Activated T-cell treated with anti-CD3 and anti-CD28 coated beads for 24 hours (primary cell): ENCODE measurements at regions not wholly inside any gene's neighbourhood (a gene's known extent, or its start where the extent isn't known, plus 50 kb on each side); places are given as distances from the start of the nearest gene placed in this dataset.
"Not testable (repeated sequence)": the region's sequence is repeated elsewhere in the genome, so short reads cannot be mapped to it uniquely, and the experiment has no call there.

ENCODE experiments used
- DNase-seq: peaks from one replicate; pipeline ENCODE4 v3.0.0-alpha.2; 2020; ENCODE audit warnings: low read depth

DNA sequence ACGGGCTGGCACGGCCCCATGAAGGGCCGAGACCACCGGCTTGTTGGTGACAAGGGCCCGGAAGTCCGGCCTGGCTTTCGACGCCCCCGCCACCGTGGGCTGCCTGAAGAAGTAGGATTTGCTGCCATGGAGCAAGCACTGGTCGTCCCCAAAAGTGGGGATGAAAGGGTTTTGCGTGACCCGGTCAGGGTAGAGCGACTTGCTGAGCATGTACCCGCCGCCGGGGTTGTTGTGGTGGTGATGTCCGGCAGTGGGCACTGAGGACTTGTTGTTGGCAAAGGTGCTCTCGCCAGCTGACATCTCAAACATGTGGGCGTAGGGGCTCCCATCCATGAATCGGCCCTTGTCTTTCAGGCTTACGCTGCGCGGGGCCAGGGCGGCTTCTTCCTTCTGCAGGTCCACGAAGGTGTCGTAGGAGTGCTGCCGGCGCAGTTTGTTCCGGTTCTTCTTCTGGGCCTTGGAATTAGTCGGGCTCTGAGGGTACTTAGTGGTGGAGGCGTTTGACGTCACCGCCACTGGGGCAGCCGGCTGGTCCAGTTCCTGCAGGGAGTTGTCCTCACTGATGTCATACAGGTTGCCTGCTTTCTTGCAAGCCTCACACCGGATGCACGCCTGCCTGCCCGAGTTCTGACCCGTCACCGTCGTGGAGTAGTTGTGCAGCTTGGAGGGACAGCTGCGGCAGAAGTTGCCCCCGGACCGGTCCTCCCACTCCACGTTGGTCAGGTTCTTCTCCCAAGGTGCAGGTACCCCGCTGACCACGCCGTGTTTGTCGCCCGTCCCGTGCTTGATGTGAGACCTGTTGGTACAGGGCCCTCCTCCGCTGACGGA is 366.6 kb downstream of the EMP1 start:
- DNase-seq, result no peak

DNA sequence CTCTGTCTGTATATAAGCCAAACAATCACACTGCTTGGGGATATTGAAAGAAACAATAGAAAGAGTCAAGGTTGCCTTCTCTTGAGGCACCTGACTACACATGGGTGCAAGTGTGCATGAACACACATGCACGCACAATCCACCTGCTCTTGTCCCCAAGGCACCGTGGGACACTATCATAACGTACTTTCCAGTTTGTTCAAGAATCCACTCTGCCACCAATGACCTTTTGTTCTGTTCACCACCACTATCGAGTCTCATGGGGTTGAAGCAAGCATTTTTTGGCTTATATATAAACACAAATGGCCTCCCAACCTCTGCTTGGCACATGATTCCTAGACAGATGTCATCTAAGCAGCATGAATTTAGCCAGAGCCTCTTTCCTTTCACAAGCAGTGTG is 365.4 kb downstream of the EMP1 start:
- no peak for DNase-seq

DNA sequence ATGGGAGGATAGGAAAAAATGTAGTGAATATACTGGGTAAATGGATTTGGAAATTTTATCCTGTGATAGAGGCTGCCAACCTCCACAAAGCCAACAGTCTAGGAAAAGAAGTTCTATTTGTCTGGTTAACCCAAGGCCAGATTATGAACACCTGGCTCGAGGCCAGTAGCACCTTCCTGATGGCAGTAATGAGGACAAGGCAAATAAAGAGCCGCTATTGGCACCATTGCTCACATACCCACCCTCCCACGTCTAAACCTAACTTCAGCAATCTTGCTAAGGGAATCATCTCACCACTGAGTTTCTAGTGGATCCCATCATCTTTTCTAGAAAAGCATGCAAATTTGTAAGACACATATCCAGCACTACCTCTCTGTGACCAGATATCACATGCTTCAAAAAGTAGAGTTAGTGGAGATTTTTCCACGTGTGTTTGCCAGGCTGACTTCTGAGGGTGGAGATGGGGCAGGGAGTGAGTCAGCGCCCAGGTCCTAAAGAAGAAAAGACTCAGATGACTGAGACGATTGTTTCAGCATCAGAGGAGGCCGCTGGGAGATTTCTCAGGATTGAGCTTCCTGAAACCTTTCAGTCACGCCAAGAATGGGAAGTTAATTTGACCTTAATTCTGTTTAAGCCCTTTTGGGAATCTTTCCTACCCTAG is 362.9 kb downstream of the EMP1 start:
- no peak for DNase-seq

DNA sequence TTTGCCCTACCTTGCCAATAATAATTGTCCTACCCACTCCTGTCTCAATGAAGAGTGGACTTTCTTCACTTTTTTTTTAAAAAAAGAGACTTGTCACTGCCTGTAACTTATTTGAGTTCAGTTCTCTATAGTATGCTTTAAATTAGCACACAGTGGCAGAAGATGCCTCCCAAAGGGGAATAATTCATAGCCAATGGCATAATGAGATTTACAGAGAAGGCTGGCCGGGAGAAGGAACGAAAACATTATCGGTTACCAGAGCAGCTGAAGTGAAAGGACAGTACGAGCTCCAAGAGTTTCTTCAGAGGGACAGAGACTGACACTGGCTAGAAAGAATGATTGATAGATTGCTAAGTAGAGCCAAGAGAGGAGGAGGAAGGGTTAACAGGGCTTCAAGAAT is 356.3 kb downstream of the EMP1 start:
- DNase-seq, result no peak

DNA sequence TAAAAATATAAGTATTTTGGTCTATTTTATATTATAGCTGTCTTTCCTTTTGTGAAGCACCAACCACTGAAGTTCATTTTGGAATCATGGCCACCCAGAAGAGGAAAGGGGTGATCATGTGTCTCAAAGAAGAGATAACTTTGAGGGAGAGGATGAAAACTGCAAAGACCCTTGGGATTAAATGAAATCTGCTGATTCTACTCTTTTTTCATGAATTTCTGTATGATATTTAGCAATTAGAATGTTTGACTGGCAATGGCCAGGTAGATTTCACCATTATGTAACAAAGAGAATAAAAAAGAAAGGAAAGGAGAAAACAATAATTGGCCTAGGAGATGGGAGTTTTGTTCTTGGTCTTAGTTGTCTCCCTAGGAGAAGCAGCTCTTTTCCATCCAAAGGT is 350.8 kb downstream of the EMP1 start:
- DNase-seq, result no peak

DNA sequence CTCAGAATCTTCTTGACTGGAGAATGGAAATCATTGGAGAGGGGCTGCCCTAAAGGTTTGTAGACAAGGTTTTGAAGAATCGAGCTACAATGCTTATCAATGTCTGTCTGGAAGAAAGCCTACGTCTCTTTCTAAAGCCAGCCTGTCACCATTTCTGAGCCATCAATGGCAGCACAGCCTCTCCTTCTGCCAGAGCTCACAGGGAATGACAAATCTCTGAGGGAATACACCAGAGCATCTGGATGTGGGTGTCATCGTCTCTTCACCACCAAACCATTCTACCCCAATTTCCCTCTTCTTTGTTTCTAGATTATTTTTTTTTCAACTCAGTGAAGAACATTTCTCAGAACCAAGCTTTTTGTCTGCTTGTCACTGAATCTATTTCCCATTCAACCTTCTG is 349.7 kb downstream of the EMP1 start:
- no peak for DNase-seq

DNA sequence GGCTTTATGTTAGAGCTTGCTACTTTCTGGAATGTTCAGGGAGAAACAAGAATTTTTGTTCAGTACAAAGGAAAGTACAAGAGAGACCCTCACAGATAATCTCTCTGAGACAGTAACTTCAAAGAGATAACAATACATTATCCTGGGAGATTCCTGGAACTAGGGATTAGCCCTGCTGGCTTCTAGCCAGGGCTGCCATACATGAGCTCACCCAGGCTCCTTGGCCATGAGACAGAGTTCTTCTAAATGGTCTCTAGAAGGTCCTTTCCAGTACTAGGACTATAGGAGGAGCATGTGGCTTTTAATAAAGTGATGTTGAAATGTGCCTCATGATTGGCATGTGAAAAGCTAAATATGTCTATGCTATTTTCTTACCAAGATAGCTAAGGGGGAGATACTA is 342.5 kb downstream of the EMP1 start:
- DNase-seq, result no peak

DNA sequence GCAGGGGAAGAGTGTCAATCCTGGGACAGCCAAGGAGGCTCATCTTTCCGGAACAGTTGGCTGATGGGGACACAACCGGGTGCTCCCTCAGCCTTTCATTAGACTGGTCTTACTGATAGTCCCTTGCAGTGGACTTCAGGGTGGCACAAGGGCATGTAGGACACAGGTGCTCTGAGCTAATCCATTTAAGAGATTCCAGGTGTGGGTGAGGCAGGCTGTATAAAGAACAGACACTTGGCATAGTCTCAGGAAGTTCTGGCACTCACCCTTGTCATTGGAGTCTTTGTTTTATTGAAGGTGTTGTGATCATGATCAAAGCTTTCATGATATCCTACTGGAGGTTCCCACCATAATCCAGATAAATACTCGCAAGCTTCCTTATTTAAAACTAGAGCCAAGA is 341.6 kb downstream of the EMP1 start:
- DNase-seq, result no peak

DNA sequence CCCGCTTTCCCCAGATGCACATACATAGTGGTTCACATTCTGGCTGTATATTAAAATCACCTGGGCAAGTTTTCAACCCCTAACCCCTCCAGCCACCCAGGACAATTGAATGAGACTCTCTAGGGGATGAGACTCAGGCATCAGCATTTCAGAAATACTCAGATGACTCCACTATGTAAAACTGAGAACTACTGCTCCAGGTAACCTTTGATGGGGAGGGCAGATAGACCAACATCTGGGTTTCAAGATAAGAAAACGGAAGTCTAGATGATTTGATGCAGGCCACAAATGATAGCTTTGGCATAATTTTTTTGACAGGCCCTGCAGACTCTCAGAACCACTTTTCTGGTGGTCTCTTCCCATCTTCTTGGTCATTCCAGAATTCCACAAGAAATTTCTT is 341.1 kb downstream of the EMP1 start:
- DNase-seq, result no peak

DNA sequence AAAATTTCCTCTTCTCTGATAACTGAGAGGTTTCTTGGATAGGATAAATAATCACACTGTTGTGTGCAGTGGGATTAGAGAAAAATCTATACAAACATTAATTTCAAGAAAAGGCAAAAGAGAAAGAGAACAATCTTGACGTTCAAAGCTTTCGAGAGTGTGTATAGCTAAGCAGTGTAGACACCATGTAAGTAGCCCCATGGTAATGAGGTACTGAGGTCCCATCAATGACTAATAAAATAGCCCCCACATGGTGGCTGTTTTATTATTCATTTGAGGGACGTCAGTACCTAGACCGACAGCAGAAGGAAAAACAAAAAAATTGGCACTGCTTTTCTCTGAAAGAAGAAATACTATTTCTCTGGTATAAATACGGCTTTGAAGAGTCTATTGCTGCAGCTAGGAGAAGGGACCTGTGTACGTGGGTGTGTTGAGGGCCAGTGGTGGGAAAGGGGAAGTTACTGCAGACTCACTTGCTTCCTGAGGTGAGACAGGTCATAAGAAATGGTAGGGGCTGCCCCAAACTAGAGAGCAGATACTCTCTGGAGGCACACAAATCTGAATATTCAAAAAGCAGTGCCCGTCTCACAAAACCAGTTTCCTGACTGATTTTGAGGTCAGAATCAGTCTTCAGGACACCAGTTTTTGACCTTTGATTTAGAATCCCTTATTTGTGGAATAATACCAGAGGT is 339.8 kb downstream of the EMP1 start:
- no peak for DNase-seq

DNA sequence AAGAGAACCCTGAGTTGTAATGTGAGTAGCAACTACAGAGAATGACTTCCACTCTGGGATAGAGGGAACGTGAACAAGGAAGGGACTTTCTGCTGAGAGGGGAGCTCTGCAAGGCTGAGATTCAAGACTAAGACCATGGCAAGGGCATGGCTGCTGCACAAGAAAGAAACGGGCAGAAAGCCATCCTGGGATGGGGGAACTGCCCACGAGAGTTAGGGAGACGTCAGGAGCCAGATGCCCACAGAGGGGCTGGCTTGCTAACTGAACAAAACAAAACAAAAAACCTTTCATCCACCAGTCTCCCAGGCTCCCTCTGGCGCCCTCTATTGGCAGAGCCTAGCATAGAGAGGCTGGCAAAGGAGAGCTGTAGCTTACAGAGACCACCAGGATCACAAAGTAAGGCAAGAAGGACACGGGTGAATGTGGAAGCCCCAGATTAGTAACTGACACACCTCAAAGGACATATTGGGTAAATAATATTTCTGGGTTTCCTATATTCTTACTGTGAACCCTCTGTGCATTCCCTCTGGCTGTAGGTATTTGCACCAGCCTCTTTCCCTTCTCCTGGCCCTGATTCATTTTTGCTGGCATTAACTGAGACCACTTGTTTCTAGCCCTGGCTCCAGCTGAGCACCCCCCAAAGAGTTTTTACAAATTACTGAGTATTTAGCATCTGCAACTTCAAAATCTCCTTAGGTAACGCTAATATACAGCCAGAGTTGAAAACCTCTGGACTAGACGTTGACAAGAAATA is 338.3 kb downstream of the EMP1 start:
- DNase-seq, result peak; percentile 4

DNA sequence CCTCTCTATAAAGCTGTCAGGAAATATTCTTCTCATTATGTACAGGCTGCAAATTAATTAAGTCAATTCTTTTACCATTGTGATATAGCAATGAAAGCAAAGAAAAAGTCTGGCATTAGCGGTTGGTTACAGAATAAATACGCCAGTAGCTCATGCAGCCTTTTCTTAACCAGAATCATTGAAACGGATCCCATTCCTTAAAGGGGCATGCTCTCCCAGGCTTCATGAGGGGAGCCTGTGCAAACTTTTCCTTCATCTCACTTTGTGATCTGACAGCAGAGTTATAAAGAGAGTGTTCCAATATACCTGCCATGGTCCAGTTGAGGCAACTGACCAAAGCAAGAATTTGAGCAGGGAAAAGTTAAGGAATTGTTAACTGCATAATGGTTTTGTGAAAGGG is 337.7 kb downstream of the EMP1 start:
- DNase-seq, result no peak

DNA sequence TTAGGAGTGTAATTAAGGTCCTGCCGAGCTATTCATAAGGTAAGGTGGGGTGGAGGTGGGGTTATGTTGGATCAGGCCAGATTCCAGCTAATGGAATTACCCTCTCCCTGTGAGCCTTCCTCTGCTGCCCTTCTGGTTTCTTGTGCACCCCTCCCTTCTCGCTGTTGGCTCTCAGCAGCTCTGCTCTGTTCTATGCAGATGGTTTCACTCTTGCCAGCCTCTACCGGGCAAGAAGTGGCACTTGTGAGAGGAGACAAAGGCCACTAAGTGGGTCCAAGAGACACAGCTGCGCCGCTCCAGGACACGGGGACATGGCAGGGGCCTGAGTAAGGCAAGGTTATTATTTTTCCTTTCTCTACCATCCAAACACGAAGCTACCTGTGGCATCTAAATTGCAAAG is 334.4 kb downstream of the EMP1 start:
- DNase-seq, result no peak

DNA sequence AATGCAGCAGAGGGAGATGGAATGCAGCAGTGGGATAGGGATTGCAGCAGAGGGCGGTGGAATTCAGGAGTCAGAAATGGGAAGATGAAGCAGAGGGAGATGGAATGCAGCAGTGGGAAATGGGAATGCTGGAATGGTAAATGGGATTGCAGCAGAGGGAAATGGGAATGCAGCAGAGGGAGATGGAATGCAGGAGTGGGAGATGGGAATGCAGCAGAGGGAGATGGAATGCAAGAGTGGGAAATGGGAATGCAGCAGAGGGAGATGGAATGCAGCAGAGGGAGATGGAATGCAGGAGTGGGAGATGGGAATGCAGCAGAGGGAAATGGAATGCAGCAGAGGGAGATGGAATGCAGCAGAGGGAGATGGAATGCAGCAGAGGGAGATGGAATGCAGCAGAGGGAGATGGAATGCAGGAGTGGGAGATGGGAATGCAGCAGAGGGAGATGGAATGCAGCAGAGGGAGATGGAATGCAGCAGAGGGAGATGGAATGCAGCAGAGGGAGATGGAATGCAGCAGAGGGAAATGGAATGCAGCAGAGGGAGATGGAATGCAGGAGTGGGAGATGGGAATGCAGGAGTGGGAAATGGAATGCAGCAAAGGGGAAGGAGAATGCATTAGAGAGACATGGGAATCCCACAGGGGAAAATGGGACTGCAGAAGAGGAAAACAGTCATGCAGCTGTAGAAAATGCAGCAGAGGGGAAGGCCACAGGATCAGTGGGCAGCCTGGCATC is 329.8 kb downstream of the EMP1 start:
- not testable (repeated sequence) for DNase-seq

DNA sequence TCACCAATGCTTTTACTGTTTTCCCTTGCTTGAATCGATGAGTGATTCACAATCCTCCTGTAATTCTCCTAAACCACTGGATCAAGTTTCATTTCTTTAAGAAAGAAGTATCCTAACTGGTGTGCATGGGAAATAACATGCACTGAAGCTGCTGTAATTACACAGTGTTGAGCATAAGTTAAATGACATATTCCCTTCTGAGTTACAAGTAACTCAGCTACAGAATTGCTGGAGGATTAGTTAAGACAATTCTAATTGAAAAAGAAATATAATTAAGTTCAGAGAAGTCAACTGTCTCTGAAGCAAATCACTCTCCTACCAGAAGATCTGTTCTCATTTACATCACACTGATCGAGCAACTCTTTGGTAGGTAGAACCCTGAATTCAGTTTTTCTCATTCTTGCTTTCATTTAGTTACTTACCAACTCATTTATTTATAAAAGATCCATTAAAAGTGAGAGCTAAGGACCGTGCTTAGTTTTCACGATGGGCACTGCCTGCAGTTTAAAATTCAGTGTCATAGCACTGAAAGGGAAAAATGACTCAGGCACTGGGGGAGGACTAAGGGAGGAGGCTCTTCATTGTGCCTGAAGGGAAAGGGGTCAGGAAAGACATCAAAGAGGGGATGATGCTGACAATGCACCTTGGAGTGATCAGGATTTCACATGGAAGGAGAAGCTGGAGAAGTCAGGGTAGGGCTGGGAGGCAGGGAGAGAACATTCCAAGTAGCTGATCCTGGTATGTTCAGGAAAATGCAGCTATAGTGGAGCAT is 327.2 kb downstream of the EMP1 start:
- DNase-seq, result no peak

DNA sequence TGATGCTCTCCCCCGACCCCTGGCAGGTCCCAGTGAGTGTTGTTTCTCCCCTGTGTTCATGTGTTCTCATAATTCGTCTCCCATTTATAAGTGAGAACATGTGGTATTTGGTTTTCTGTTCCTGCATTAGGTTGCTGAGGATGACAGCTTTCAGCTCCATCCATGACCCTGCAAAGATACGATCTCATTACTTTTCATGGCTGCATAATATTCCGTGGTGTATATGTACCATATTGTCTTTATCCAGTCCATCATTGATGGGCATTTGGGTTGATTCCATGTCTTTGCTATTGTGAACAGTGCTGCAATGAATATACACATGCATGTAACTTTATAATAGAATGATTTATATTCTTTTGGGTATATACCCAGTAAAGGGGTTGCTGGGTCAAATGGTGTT is 321.5 kb downstream of the EMP1 start:
- not testable (repeated sequence) for DNase-seq

DNA sequence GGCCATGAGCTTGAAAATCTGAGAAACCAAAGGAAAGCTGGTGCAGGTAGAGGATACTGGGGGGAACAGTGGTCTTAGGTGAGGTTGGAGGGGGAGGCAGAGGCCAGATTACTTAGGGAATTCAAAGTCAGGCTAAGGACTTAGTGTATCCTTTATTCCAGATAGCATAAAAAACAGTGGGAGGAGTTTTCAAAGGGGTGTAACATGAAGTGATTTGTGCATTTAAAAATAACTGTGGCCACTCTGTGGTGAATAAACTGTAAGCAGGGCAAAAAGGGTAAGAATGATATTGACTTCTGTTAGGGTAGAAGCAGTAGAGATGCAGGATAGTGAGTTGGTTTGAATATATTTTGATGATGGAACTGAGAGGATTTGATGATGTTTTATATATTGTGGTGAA is 313.2 kb downstream of the EMP1 start:
- DNase-seq, result no peak

DNA sequence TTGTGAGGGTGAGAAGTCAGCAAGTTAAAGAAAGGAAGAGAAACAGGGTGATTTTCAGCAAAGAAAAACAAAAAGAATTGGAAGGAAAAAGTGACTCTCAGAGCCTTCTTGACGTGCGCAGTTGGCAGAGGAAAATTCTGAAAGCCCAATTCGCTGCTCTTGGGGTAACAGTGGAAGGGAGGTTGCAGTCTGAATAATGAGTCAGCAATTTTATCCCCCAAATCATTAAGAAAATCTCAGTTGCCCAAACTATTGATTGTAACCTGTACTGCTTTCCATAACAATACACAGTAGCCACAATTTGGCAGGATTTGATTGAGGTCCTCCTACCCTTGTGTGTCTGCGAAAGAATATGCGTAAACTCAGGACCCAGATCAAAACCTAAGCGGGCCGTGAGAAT is 309.1 kb downstream of the EMP1 start:
- no peak for DNase-seq

DNA sequence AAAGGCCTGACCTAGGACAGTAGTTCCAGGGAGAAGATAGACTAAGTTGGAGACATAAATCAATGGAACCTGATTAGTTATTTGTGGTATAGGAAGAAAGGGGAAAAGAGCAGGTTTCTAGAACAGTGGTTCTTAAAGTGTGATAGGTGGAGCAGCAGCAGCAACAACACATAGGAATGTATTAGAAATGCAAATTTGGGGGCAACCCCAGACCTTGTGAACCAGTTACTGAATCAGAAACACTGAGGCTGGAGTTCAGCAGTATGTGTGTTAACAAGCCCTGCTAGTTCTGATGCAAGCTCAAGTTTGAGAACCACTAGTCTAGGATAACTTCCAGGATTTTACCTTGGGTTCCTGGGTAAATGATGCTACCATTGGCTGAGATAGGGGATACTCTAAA is 308.7 kb downstream of the EMP1 start:
- DNase-seq, result no peak

DNA sequence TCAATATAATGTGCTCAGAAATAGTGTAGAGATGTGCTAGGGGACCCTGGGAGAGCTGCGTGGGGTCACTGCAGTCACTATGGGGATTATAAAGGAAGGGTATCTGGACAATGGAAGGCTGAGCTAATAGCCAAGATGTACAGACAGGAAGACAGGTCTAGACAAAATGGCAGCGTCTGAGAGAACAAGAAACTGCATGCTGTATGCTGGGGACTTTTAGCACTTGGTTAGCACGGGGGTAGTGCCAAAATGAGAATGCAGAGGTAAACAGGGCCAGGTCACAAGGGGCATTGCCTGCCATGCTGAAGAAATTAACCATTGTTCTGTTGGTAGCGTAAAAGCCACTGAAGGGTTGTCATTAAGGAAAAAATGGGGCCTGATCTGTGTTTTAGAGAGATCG is 308.2 kb downstream of the EMP1 start:
- no peak for DNase-seq

DNA sequence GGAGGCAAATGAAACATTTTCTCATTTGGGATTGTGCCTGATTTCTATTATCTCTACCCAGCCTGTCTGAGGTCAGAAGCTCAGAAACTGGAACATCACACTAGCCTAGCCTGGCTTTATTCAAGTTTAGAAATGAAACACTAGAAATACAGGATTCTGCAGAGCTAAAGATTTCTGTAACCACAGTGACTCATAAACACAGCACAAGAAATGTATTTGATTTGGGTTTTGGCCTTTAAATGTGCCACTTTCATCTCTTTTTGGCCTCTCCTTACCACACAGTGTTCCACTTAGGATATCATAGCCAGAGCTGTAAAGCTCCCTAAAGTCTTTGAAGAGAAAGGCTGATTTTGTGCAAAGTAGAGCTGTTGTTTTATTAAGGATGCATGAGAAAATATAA is 307.5 kb downstream of the EMP1 start:
- DNase-seq, result no peak
